Adrenal gland (tissue), 9 donors: ENCODE measurements at regions not wholly inside any gene's neighbourhood (a gene's known extent, or its start where the extent isn't known, plus 50 kb on each side); places are given as distances from the start of the nearest gene placed in this dataset.
"Not testable (repeated sequence)": the region's sequence is repeated elsewhere in the genome, so short reads cannot be mapped to it uniquely, and the experiment has no call there.

Source experiments
- DNase-seq, 7 donors: peaks; one replicate each; pipeline ENCODE4 v3.0.0-alpha.2; 2019 to 2020
- H3K27ac ChIP-seq, 5 donors: fragments of 200-600 bp; sonication (generic) in 4 of 5; 1 replicate in 3 of 5; 2 replicates in 2 of 5; pipeline versions ENCODE4 v1.5.1 to v1.8.0; 2016 to 2020; ENCODE audit warnings: mild to moderate bottlenecking in 1 of 5
- H3K27me3 ChIP-seq: fragments of 200-600 bp; 2 replicates; pipeline ENCODE4 v1.8.0; 2021
- H3K36me3 ChIP-seq, 2 donors: fragments of 200-600 bp; replicated peaks in 1 of 2; 1 replicate in 1 of 2; 2 replicates in 1 of 2; pipeline versions ENCODE4 v1.5.1 to v1.8.0; 2018 to 2022
- H3K4me1 ChIP-seq, 2 donors: fragments of 200-600 bp; replicated peaks in 1 of 2; 1 replicate in 1 of 2; 2 replicates in 1 of 2; pipeline versions ENCODE4 v1.5.1 to v1.8.0; 2018 to 2021
- H3K4me3 ChIP-seq, 4 donors: fragments of 200-600 bp; sonication (generic) in 3 of 4; one replicate each; pipeline ENCODE4 v1.5.1; 2016 to 2018
- H3K9me3 ChIP-seq, 3 donors: fragments of 200-600 bp; sonication (generic) in 1 of 3; replicated peaks in 1 of 3; 1 replicate in 2 of 3; 2 replicates in 1 of 3; pipeline versions ENCODE4 v1.5.1 to v1.8.0; 2016 to 2021
- CTCF ChIP-seq, 6 experiments: fragments of 450-650 bp in 4 of 6; fragments of 200-600 bp in 2 of 6; sonication (generic) in 1 of 6; IDR thresholded peaks; 1 replicate in 5 of 6; 2 replicates in 1 of 6; pipeline versions ENCODE4 v1.5.1 to v1.8.0; 2016 to 2021; ENCODE audit warnings: antibody characterized with exemption in 6 of 6, mild to moderate bottlenecking in 2 of 6, moderate library complexity in 1 of 6
- POLR2A ChIP-seq, 2 donors: fragments of 450-650 bp; IDR thresholded peaks; one replicate each; pipeline ENCODE4 v1.6.1; 2017; ENCODE audit warnings: antibody characterized with exemption in 2 of 2, mild to moderate bottlenecking in 2 of 2, moderate library complexity in 1 of 2
- WGBS, 4 donors: extraction: QIAGEN DNeasy Blood & Tissue Kit in 2 of 4; methylation state at CpG; one replicate each; pipeline versions ENCODE4 v1.1.5 to v1.1.7; 2013 to 2017; 5-methylcytosine and 5-hydroxymethylcytosine counted together
- intact Hi-C, 2 donors: fragments of 100-400 bp; cut with DNase I; formaldehyde crosslinking; loops; one replicate each; pipeline versions ENCODE4 v1.14.1 to v1.15.0; 2022 to 2023
- donor health status: healthy with polysubstance abuse.
- donor health status: Bipolar disorder and iron deficiency.
- donor health status: DM: yes; HTN: yes; CAD: no.
- donor health status: DM: no; HTN: no; CAD: no.
- donor health status: DM: no; HTN: no; CAD: no.

- no peaks in the 10 kb centered on the region for H3K4me1 ChIP-seq
- intact Hi-C loops: no loop called here
- TF ChIP-seq POLR2A (IDR thresholded peaks at IDR 0.05): no peak
- TF ChIP-seq CTCF (IDR thresholded peaks at IDR 0.05): no peak
- H3K9me3 ChIP-seq: peaks cover 0 to 5% (median 0%) of the 10 kb centered on the region in 3 donors
- no peaks in the 10 kb centered on the region for H3K36me3 ChIP-seq
- H3K27me3 ChIP-seq: no peaks in the 10 kb centered on the region
- H3K27ac ChIP-seq: no peak overlapping the region
- no peak overlapping the region for H3K4me3 ChIP-seq
- DNase-seq: no peak
- WGBS, 4 donors: 72 to 79% (median 77%) methylated on average over 5 of the region's 5 CpGs
These were observed 345.9 kb downstream of the SLC7A11 start for GRCh38 chr4:137896221-137896737.

- H3K27me3 ChIP-seq, DNase-seq, intact Hi-C loops, H3K9me3 ChIP-seq, H3K4me1 ChIP-seq, H3K36me3 ChIP-seq, H3K27ac ChIP-seq, H3K4me3 ChIP-seq: not testable (repeated sequence)
- 88 to 92% (median 91%) methylated on average over 1 of the region's 1 CpG for WGBS, 4 donors
These were observed 346.6 kb downstream of the SLC7A11 start for GRCh38 chr4:137895515-137895914.

GRCh38 chr4:137892134-137892533, 350.0 kb downstream of the SLC7A11 start:
- no peak overlapping the region for H3K4me3 ChIP-seq
- no peaks in the 10 kb centered on the region for H3K36me3 ChIP-seq
- H3K9me3 ChIP-seq: peaks cover 0 to 5% (median 0%) of the 10 kb centered on the region in 3 donors
- H3K4me1 ChIP-seq: no peaks in the 10 kb centered on the region
- intact Hi-C loops: no loop called here
- no peak overlapping the region for H3K27ac ChIP-seq
- no peak for TF ChIP-seq CTCF (IDR thresholded peaks at IDR 0.05)
- TF ChIP-seq POLR2A (IDR thresholded peaks at IDR 0.05): no peak
- 69 to 81% (median 74%) methylated on average over 3 of the region's 3 CpGs for WGBS, 4 donors
- no peaks in the 10 kb centered on the region for H3K27me3 ChIP-seq
- DNase-seq: no peak

- DNase-seq: no peak
- Histone ChIP-seq H3K4me1 (no peaks in the 10 kb centered on the region), H3K27ac (no peak overlapping the region), H3K27me3 (no peaks in the 10 kb centered on the region), H3K4me3 (no peak overlapping the region), H3K36me3 (no peaks in the 10 kb centered on the region), H3K9me3 (peaks cover 0 to 5% (median 0%) of the 10 kb centered on the region in 3 donors)
- 68 to 82% (median 73%) methylated on average over 2 of the region's 2 CpGs for WGBS, 4 donors
- TF ChIP-seq CTCF (IDR thresholded peaks at IDR 0.05) (no peak), POLR2A (IDR thresholded peaks at IDR 0.05) (no peak)
- intact Hi-C loops: no loop called here
These were observed 351.3 kb downstream of the SLC7A11 start for GRCh38 chr4:137890812-137891211.

GRCh38 chr4:137881641-137882040, 349.3 kb upstream of the PCDH18 start:
- TF ChIP-seq POLR2A (IDR thresholded peaks at IDR 0.05) (no peak), CTCF (IDR thresholded peaks at IDR 0.05) (no peak)
- Histone ChIP-seq H3K36me3 (no peaks in the 10 kb centered on the region), H3K4me1 (no peaks in the 10 kb centered on the region), H3K9me3 (peaks cover 0 to 7% (median 0%) of the 10 kb centered on the region in 3 donors), H3K4me3 (no peak overlapping the region), H3K27me3 (no peaks in the 10 kb centered on the region), H3K27ac (no peak overlapping the region)
- no peak for DNase-seq
- WGBS, 4 donors: 76 to 89% (median 77%) methylated on average over 4 of the region's 4 CpGs
- intact Hi-C loops: no loop called here

- intact Hi-C loops: loop anchor here in 1 of 2 donors (10.0 kb wide), 1 partner anchor 743 kb away; no protein-coding TSS in a partner anchor
- not testable (repeated sequence) for H3K4me3 ChIP-seq, H3K27ac ChIP-seq, H3K4me1 ChIP-seq, DNase-seq, H3K27me3 ChIP-seq, H3K9me3 ChIP-seq, H3K36me3 ChIP-seq
- WGBS, 4 donors: 80 to 85% (median 84%) methylated on average over 2 of the region's 3 CpGs
These were observed 335.8 kb upstream of the PCDH18 start for GRCh38 chr4:137868067-137868466.
